NT2/D1 (cell line): ENCODE measurements at regions not wholly inside any gene's neighbourhood (a gene's known extent, or its start where the extent isn't known, plus 50 kb on each side); places are given as distances from the start of the nearest gene placed in this dataset.

ENCODE experiments used
- DNase-seq: peaks from one replicate; pipeline ENCODE4 v3.0.0-alpha.2; 2011; ENCODE audit warnings: low read depth, low spot score
- H3K27me3 ChIP-seq: 2 replicates; pipeline ENCODE4 v1.6.0; 2011; ENCODE audit warnings: mild to moderate bottlenecking; ENCODE audit not compliant: insufficient read length, insufficient read depth
- H3K36me3 ChIP-seq: 2 replicates; pipeline ENCODE4 v1.6.1; 2011; ENCODE audit warnings: mild to moderate bottlenecking, low read length, mixed read lengths; ENCODE audit not compliant: insufficient read depth, insufficient read length
- H3K4me1 ChIP-seq: 2 replicates; pipeline ENCODE4 v1.5.1; 2011; ENCODE audit not compliant: insufficient read depth, insufficient read length
- H3K4me3 ChIP-seq: 2 replicates; pipeline ENCODE4 v1.5.1; 2011; ENCODE audit warnings: low read depth; ENCODE audit not compliant: insufficient read length
- H3K9ac ChIP-seq: 2 replicates; pipeline ENCODE4 v1.6.0; 2011; ENCODE audit warnings: low read depth; ENCODE audit not compliant: insufficient read length
- H3K9me3 ChIP-seq: 2 replicates; pipeline ENCODE4 v1.5.1; 2011; ENCODE audit warnings: mild to moderate bottlenecking, low read length; ENCODE audit not compliant: insufficient read depth
- SUZ12 ChIP-seq: IDR thresholded peaks from 2 replicates; pipeline ENCODE4 v1.6.1; 2011; ENCODE audit not compliant: insufficient read length, insufficient read depth; ENCODE audit errors: extremely low read depth
- YY1 ChIP-seq: IDR thresholded peaks from 2 replicates; pipeline ENCODE4 v1.6.1; 2011; ENCODE audit not compliant: insufficient read length, insufficient read depth
- ZNF274 ChIP-seq: IDR thresholded peaks from 2 replicates; pipeline ENCODE4 v1.6.1; 2011; ENCODE audit warnings: mild to moderate bottlenecking, low read depth, low read length

DNA sequence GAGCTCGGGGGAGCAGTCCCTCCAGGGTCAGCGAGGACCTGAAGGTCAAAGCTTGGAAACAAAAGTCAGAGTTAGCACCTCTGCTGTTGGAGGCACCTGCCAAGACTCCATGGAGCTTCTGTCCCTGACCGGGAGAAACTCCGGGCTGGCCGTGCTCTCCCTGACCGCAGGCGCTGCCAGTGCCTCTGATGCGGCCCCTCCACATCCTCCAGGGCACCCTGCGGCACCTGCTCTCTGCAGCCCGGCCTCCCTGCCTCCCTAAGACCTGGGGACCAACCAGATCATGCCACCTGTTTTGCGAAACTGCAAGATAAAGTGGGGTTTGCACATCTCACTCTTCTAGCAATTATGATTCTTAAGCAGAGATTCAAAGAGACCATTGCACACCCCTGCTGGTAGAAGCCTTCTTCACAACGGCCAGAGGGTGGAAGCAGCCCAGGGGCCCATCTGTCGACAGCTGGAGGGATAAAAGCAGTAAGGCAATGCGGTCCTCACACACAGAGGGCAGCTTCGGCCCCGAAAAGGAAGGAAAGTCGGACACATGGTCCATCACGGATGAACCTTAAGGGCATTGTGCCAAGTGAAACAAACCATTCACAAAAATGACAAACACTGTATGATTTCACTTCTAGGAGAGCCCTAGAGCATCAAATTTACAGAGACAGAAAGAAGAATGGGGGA, 477.1 kb downstream of the BRD1 start:
- peaks cover 4% of the 10 kb centered on the region for H3K4me1 ChIP-seq
- H3K4me3 ChIP-seq: no peak overlapping the region
- no peaks in the 10 kb centered on the region for H3K36me3 ChIP-seq
- no peak for DNase-seq
- TF ChIP-seq ZNF274: no peak
- no peak for TF ChIP-seq SUZ12
- no peak for TF ChIP-seq YY1
- H3K9ac ChIP-seq: no peak overlapping the region
- H3K9me3 ChIP-seq: no peaks in the 10 kb centered on the region
- H3K27me3 ChIP-seq: no peaks in the 10 kb centered on the region

DNA sequence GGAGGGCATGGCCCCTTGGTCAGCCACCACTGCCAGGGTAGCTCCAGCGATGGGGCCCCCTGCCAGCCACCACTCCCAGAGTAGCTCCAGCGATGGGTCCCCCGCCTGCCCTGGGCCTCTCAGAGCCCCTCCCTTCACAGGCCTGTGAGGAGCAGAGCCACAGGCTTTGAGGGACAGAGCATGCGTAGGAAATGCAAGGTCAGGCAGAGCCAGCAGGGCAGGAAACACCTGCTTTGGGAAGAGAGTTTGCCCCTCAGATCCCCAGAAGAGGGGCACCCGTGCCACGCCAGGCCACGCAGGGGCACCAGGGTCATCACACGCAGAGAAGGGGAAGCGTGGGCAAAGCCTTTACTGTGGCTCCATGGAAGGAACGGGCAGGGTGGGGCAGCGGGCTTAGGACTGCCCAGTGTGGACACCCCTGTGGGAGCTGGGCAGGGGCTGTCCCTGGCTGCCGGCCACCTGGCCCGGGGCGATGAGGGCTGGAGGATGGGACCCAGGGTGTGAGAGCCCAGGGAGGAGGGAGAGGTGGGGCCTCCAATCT, 477.8 kb downstream of the BRD1 start:
- DNase-seq: no peak
- Histone ChIP-seq H3K9ac (no peak overlapping the region), H3K4me1 (peaks cover 4% of the 10 kb centered on the region), H3K9me3 (no peaks in the 10 kb centered on the region), H3K36me3 (no peaks in the 10 kb centered on the region), H3K27me3 (no peaks in the 10 kb centered on the region), H3K4me3 (no peak overlapping the region)
- TF ChIP-seq SUZ12 (no peak), ZNF274 (no peak), YY1 (no peak)

GRCh38 chr22:49349181-49349835, 478.4 kb downstream of the BRD1 start:
- TF ChIP-seq ZNF274: no peak
- no peak for TF ChIP-seq SUZ12
- no peak for TF ChIP-seq YY1
- Histone ChIP-seq H3K9me3 (no peaks in the 10 kb centered on the region), H3K36me3 (no peaks in the 10 kb centered on the region), H3K27me3 (no peaks in the 10 kb centered on the region), H3K4me1 (peaks cover 4% of the 10 kb centered on the region), H3K9ac (no peak overlapping the region), H3K4me3 (no peak overlapping the region)
- no peak for DNase-seq

GRCh38 chr22:49348631-49349030, 479.0 kb downstream of the BRD1 start:
- no peak overlapping the region for H3K9ac ChIP-seq
- no peak for DNase-seq

GRCh38 chr22:49347376-49347775, 480.3 kb downstream of the BRD1 start:
- Histone ChIP-seq H3K4me3 (no peak overlapping the region), H3K27me3 (no peaks in the 10 kb centered on the region), H3K4me1 (peaks cover 4% of the 10 kb centered on the region), H3K9me3 (no peaks in the 10 kb centered on the region), H3K9ac (no peak overlapping the region), H3K36me3 (no peaks in the 10 kb centered on the region)
- TF ChIP-seq YY1 (no peak), SUZ12 (no peak), ZNF274 (no peak)
- no peak for DNase-seq

More at GRCh38 chr22:49348631-49349030, 479.0 kb downstream of the BRD1 start:
- Histone ChIP-seq H3K27me3 (no peaks in the 10 kb centered on the region), H3K36me3 (no peaks in the 10 kb centered on the region), H3K4me3 (no peak overlapping the region), H3K4me1 (peaks cover 4% of the 10 kb centered on the region), H3K9me3 (no peaks in the 10 kb centered on the region)
- TF ChIP-seq YY1 (no peak), SUZ12 (no peak), ZNF274 (no peak)

DNA sequence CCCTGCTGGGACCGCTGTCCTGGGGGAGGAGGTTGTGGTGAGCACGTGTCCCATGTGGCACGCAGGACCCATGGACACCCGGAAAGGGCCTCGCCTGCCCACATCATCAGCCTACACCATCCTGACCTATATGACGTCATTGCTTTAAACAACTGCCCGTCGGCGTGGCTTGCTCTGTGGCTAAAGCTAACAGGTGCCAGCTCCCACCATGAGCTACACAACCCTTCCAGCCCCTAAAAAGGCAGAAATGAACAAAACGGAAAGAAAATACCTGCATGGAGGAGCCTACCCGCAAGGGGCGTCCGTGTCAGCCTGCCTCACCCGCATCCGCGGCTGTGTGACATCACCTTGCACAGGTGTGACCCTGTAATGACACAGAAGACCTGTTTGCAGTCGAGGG, 481.8 kb downstream of the BRD1 start:
- no peak for DNase-seq
- Histone ChIP-seq H3K36me3 (no peaks in the 10 kb centered on the region), H3K4me1 (peaks cover 4% of the 10 kb centered on the region), H3K9me3 (no peaks in the 10 kb centered on the region), H3K4me3 (no peak overlapping the region), H3K9ac (no peak overlapping the region), H3K27me3 (no peaks in the 10 kb centered on the region)
- TF ChIP-seq YY1: no peak

DNA sequence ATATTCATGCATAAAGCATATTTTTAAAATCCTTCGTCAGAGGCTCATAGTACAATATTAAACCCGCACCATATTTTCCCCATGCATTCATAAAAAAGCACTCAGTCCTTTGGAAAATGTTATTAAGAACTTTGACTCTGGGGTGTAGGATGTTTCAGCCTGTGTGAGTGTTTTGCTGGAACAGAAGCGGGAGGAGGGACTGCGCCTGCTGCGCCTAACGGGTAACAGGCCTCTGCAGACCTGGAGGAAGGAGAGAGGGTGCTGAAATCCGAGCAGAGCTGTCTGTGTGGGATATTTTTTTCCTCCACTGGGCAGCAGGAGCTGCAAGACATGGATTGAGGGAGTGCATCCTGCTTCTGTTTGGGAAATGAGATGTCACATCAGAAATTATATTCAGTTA, 483.0 kb downstream of the BRD1 start:
- no peak for DNase-seq
- H3K27me3 ChIP-seq: no peaks in the 10 kb centered on the region
- peaks cover 2% of the 10 kb centered on the region for H3K4me1 ChIP-seq
- no peaks in the 10 kb centered on the region for H3K9me3 ChIP-seq
- H3K9ac ChIP-seq: no peak overlapping the region
- H3K36me3 ChIP-seq: no peaks in the 10 kb centered on the region
- TF ChIP-seq ZNF274 (no peak), YY1 (no peak), SUZ12 (no peak)
- no peak overlapping the region for H3K4me3 ChIP-seq
